WTC11 (cell line): ENCODE measurements at regions not wholly inside any gene's neighbourhood (a gene's known extent, or its start where the extent isn't known, plus 50 kb on each side); places are given as distances from the start of the nearest gene placed in this dataset.

Experiments
- ATF6 ChIP-seq: sonication (generic); formaldehyde crosslinking; IDR thresholded peaks from 2 replicates; pipeline ENCODE4 v1.8.1; 2023; ENCODE audit warnings: mild to moderate bottlenecking, missing genetic modification reagents
- ELF4 ChIP-seq: sonication (generic); formaldehyde crosslinking; IDR thresholded peaks from 2 replicates; pipeline ENCODE4 v1.8.1; 2022; ENCODE audit warnings: low read depth, mild to moderate bottlenecking, moderate library complexity, missing genetic modification reagents
- FOXP1 ChIP-seq: sonication (generic); formaldehyde crosslinking; IDR thresholded peaks from 2 replicates; pipeline ENCODE4 v1.8.0; 2022; ENCODE audit warnings: missing genetic modification reagents, mild to moderate bottlenecking, moderate library complexity, borderline replicate concordance
- JUN ChIP-seq: sonication (generic); formaldehyde crosslinking; IDR thresholded peaks from 2 replicates; pipeline ENCODE4 v1.8.0; 2023; ENCODE audit warnings: mild to moderate bottlenecking, missing genetic modification reagents
- KAT7 ChIP-seq: sonication (generic); formaldehyde crosslinking; IDR thresholded peaks from 2 replicates; pipeline ENCODE4 v1.8.1; 2023; ENCODE audit warnings: missing genetic modification reagents, mild to moderate bottlenecking, borderline replicate concordance
- NR2C2 ChIP-seq: sonication (generic); formaldehyde crosslinking; IDR thresholded peaks from 2 replicates; pipeline ENCODE4 v1.8.0; 2022; ENCODE audit warnings: mild to moderate bottlenecking, missing genetic modification reagents
- TEAD4 ChIP-seq: sonication (generic); formaldehyde crosslinking; IDR thresholded peaks from 2 replicates; pipeline ENCODE4 v1.8.0; 2022; ENCODE audit warnings: mild to moderate bottlenecking, missing genetic modification reagents
- TP53 ChIP-seq: sonication (generic); formaldehyde crosslinking; IDR thresholded peaks from 2 replicates; pipeline ENCODE4 v1.8.1; 2023; ENCODE audit warnings: mild to moderate bottlenecking, missing genetic modification reagents
- TF ChIP-seq, protein P1 (sequence below): fragments of 200-600 bp; IDR thresholded peaks from 2 replicates; pipeline ENCODE4 v1.8.0; 2022; ENCODE audit warnings: antibody characterized with exemption
- TF ChIP-seq, protein P2 (sequence below): fragments of 250-450 bp; sonication (Bioruptor Pico); conservative IDR thresholded peaks from 2 replicates; pipeline ENCODE4 v1.9.0; 2021; ENCODE audit warnings: mild to moderate bottlenecking
- TF ChIP-seq, protein P3 (sequence below): sonication (generic); formaldehyde crosslinking; IDR thresholded peaks from 2 replicates; pipeline ENCODE4 v1.8.0; 2022; ENCODE audit warnings: missing genetic modification reagents

GRCh38 chr20:55782224-55782911 is 223.0 kb downstream of the CBLN4 start:
- TF ChIP-seq, protein P1, sequence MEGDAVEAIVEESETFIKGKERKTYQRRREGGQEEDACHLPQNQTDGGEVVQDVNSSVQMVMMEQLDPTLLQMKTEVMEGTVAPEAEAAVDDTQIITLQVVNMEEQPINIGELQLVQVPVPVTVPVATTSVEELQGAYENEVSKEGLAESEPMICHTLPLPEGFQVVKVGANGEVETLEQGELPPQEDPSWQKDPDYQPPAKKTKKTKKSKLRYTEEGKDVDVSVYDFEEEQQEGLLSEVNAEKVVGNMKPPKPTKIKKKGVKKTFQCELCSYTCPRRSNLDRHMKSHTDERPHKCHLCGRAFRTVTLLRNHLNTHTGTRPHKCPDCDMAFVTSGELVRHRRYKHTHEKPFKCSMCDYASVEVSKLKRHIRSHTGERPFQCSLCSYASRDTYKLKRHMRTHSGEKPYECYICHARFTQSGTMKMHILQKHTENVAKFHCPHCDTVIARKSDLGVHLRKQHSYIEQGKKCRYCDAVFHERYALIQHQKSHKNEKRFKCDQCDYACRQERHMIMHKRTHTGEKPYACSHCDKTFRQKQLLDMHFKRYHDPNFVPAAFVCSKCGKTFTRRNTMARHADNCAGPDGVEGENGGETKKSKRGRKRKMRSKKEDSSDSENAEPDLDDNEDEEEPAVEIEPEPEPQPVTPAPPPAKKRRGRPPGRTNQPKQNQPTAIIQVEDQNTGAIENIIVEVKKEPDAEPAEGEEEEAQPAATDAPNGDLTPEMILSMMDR = no peak
- TF ChIP-seq JUN (no peak), TEAD4 (no peak), NR2C2 (no peak), ATF6 (CRISPR knock-in tag) (no peak), TP53 (CRISPR knock-in tag) (no peak), ELF4 (CRISPR knock-in tag) (no peak), FOXP1 (no peak), KAT7 (CRISPR knock-in tag) (no peak)
- TF ChIP-seq, protein P2, sequence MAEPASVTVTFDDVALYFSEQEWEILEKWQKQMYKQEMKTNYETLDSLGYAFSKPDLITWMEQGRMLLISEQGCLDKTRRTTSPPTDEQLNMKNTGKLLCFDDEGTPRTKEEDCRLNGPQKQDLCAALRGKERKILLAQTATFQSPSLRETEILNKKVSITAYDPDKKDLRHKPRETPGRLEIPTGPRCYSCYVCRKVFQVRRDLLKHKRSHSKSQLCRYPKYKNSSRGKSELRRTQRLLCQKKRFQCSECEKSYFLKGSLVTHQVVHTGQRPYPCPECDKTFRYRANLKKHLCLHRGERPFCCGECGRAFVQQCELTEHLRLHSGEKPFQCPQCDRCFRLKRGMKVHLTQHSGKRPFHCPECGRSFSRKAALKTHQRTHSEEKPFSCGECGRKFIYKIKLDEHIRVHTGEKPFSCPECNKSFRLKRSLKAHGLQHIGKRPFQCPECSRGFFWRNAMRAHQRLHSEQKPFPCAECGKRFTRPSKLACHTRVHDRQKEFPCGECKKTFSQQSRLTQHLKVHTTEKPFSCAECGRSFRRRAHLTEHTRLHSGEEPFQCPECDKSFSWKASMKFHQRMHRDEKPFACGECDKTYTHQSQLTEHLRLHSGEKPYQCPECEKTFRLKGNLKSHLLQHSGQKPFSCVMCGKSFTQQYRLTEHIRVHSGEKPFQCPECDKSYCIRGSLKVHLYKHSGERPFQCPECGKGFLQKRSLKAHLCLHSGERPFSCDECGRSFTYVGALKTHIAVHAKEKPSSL (CRISPR knock-in tag) = no peak
- TF ChIP-seq, protein P3, sequence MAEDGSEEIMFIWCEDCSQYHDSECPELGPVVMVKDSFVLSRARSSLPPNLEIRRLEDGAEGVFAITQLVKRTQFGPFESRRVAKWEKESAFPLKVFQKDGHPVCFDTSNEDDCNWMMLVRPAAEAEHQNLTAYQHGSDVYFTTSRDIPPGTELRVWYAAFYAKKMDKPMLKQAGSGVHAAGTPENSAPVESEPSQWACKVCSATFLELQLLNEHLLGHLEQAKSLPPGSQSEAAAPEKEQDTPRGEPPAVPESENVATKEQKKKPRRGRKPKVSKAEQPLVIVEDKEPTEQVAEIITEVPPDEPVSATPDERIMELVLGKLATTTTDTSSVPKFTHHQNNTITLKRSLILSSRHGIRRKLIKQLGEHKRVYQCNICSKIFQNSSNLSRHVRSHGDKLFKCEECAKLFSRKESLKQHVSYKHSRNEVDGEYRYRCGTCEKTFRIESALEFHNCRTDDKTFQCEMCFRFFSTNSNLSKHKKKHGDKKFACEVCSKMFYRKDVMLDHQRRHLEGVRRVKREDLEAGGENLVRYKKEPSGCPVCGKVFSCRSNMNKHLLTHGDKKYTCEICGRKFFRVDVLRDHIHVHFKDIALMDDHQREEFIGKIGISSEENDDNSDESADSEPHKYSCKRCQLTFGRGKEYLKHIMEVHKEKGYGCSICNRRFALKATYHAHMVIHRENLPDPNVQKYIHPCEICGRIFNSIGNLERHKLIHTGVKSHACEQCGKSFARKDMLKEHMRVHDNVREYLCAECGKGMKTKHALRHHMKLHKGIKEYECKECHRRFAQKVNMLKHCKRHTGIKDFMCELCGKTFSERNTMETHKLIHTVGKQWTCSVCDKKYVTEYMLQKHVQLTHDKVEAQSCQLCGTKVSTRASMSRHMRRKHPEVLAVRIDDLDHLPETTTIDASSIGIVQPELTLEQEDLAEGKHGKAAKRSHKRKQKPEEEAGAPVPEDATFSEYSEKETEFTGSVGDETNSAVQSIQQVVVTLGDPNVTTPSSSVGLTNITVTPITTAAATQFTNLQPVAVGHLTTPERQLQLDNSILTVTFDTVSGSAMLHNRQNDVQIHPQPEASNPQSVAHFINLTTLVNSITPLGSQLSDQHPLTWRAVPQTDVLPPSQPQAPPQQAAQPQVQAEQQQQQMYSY (CRISPR knock-in tag) = no peak
